Hepatocyte (in vitro differentiated cells): ENCODE measurements at regions not wholly inside any gene's neighbourhood (a gene's known extent, or its start where the extent isn't known, plus 50 kb on each side); places are given as distances from the start of the nearest gene placed in this dataset.
"Not testable (repeated sequence)": the region's sequence is repeated elsewhere in the genome, so short reads cannot be mapped to it uniquely, and the experiment has no call there.

Experiments used
- DNase-seq: peaks from one replicate; pipeline ENCODE4 v3.0.0-alpha.2; 2016; ENCODE audit warnings: low spot score
- H2AFZ ChIP-seq: fragments of 200-600 bp; sonication (generic); 2 replicates; pipeline ENCODE4 v1.6.0; 2016; ENCODE audit warnings: antibody characterized with exemption, mild to moderate bottlenecking
- H3K27ac ChIP-seq: fragments of 200-600 bp; sonication (generic); 2 replicates; pipeline ENCODE4 v1.5.1; 2016; ENCODE audit warnings: mild to moderate bottlenecking
- H3K27me3 ChIP-seq: fragments of 200-600 bp; sonication (generic); 2 replicates; pipeline ENCODE4 v1.6.1; 2016
- H3K36me3 ChIP-seq: fragments of 200-600 bp; sonication (generic); replicated peaks from 2 replicates; pipeline ENCODE4 v1.5.1; 2016; ENCODE audit warnings: low read depth; ENCODE audit not compliant: insufficient read depth
- H3K4me1 ChIP-seq: fragments of 200-600 bp; sonication (generic); 2 replicates; pipeline ENCODE4 v1.5.1; 2016; ENCODE audit warnings: mild to moderate bottlenecking, moderate library complexity; ENCODE audit not compliant: insufficient read depth
- H3K4me2 ChIP-seq: fragments of 200-600 bp; sonication (generic); 2 replicates; pipeline ENCODE4 v1.6.0; 2016
- H3K4me3 ChIP-seq: fragments of 200-600 bp; sonication (generic); 2 replicates; pipeline ENCODE4 v1.5.1; 2016; ENCODE audit warnings: mild to moderate bottlenecking
- H3K79me2 ChIP-seq: fragments of 200-600 bp; sonication (generic); 2 replicates; pipeline ENCODE4 v1.6.0; 2017; ENCODE audit warnings: mild to moderate bottlenecking
- H3K9me2 ChIP-seq: fragments of 200-600 bp; sonication (generic); replicated peaks from 2 replicates; pipeline ENCODE4 v1.6.0; 2017; ENCODE audit warnings: mild to moderate bottlenecking; ENCODE audit not compliant: insufficient read depth
- H3K9me3 ChIP-seq: fragments of 200-600 bp; sonication (generic); 2 replicates; pipeline ENCODE4 v1.5.1; 2016; ENCODE audit warnings: low read depth, mild to moderate bottlenecking
- H4K20me1 ChIP-seq: fragments of 200-600 bp; sonication (generic); 2 replicates; pipeline ENCODE4 v1.6.0; 2016; ENCODE audit warnings: mild to moderate bottlenecking; ENCODE audit not compliant: insufficient read depth, poor library complexity, severe bottlenecking
- WGBS: methylation state at CpG from one replicate; pipeline ENCODE4 v1.1.6; 2016; ENCODE audit warnings: low lambda C conversion rate; ENCODE audit errors: missing lambda C conversion rate; 5-methylcytosine and 5-hydroxymethylcytosine counted together

DNA sequence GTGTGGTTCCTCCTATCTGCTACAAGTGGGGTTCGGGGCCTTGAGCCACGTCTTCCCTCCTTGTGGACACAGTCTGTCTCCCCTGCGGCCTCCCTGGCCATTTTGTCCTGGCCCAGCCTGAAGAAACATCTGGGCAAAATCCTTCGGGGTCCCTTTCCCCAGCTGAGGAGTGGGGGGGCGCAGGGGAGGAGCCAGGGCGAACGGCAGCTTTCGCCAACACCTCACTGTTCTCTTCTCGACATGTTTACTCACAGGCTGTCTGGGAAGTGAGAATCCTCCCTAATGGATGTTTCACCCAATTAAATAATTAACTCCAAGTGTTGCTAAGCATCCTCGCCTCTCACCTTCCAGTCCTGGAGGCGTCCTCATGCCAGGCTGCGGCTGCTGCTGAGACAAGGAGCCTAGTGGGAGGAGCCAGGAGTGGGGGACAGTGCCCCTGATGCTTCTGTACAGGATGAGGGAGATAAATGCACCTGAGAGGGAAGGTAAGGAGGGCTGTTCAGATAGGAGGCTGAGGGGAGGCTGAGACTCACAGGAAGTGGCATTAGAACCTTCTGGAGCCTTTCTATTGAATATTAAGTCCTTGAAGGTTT, 72.4 kb upstream of the PLGLB1 start:
- not testable (repeated sequence) for DNase-seq, H3K4me3 ChIP-seq, H3K27me3 ChIP-seq, H3K36me3 ChIP-seq, H3K9me3 ChIP-seq, H3K9me2 ChIP-seq, H3K4me2 ChIP-seq, H3K79me2 ChIP-seq, H3K4me1 ChIP-seq, H3K27ac ChIP-seq, H2AFZ ChIP-seq, H4K20me1 ChIP-seq
- 82% methylated on average over 9 of the region's 12 CpGs for WGBS

DNA sequence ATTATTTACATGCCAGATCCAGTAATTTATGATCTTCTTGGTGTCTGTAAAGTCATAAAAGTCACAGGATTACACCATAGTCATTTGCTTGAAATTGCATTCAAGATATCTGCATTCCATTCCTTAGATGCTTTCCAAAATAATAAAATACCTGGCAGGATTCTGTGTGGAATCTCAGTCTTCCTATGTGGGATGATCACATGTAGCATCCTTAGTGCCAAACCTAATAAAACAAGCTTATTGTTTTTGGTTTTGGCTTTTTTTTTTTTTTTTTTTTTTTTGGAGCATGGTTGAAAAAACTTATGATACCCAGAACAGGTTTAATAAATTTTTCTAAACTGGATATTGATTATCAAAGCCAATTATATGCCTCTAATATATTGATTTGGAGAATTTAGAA, 74.2 kb upstream of the PLGLB1 start:
- H3K27ac ChIP-seq, DNase-seq, H3K79me2 ChIP-seq, H3K4me3 ChIP-seq, H3K9me2 ChIP-seq, H2AFZ ChIP-seq, H3K4me1 ChIP-seq, H3K4me2 ChIP-seq, H3K36me3 ChIP-seq, H4K20me1 ChIP-seq, H3K9me3 ChIP-seq, H3K27me3 ChIP-seq: not testable (repeated sequence)

DNA sequence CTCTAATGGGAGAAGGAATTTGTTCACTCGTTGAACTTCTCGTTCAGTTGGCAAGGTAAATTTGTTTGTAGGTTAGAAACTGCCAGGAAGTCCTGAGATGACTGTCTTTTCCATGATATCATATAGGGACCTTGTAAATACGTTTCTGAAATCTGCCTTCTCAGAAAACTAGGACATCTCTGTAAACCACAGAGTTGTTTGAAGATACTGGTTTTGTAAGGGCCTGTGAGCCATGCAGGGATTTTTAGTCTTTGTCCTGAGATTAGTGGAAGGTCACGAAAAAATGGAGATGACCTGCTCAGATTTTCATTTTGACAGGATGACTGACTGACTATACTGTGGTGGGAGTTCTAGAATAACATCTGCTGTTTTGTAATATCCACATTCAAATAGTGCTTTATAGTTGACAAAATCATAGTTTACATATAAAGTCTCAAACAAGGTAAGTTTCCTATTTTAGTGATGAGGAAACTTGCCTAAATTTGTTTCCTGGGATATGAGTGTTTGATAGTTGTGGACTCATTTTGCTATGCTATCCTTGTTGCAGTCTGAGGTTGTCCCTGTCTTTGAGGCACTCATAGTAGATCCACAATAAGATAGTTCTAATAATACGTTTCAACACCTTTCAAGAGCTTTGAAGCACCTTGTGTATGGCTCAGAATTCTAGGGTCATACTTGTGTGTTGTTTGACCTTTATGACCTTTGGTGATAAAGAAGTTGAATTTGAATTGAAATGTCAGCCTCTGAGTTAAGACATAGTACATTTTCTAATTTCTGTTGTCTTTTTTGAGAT, 107.3 kb upstream of the PLGLB1 start:
- DNase-seq, H3K4me2 ChIP-seq, H3K9me2 ChIP-seq, H3K4me3 ChIP-seq, H3K27ac ChIP-seq, H3K27me3 ChIP-seq, H3K4me1 ChIP-seq, H2AFZ ChIP-seq, H4K20me1 ChIP-seq, H3K9me3 ChIP-seq, H3K36me3 ChIP-seq, H3K79me2 ChIP-seq: not testable (repeated sequence)
- 70% methylated on average over 3 of the region's 5 CpGs for WGBS

GRCh38 chr2:87132577-87132976, 110.9 kb upstream of the PLGLB1 start:
- H3K4me3 ChIP-seq, DNase-seq, H3K27ac ChIP-seq, H3K9me2 ChIP-seq, H2AFZ ChIP-seq, H3K9me3 ChIP-seq, H3K79me2 ChIP-seq, H3K27me3 ChIP-seq, H3K4me2 ChIP-seq, H4K20me1 ChIP-seq, H3K36me3 ChIP-seq, H3K4me1 ChIP-seq: not testable (repeated sequence)
- 68% methylated on average over 2 of the region's 2 CpGs for WGBS

DNA sequence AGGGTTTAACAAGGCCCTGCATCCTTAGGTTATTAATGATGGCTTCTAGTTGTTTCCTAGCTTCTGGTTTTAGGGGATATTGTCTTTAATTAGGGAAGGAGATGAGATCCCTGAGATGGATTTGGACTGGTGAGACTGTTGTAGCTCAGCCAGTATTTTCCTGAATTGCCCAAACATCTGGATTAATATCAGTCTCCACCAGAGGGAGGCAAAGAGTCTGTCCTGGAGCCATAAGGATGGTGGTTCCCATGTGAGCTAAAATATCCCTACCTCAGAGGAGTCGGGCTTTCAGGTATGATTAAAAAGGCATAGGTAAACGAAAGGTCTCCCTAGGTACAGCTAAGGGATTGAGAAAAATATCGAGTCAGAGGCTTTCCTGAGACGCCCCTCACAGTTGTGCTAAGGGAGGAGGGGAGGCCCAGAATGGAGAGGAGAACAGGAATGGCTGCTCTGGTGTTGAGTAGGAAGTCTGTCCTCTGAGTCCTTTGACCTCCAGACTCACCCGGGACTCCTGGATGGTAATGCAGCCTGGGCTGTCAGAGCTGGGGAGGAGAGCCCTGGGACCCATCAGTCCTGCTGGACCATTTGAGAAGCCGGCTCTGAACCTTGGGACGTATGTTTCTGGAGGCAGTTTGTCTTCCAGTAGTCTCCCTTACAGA, 130.3 kb upstream of the PLGLB1 start:
- DNase-seq, H3K9me3 ChIP-seq, H3K79me2 ChIP-seq, H3K36me3 ChIP-seq, H3K27ac ChIP-seq, H3K9me2 ChIP-seq, H3K4me2 ChIP-seq, H3K4me1 ChIP-seq, H2AFZ ChIP-seq, H3K4me3 ChIP-seq, H4K20me1 ChIP-seq, H3K27me3 ChIP-seq: not testable (repeated sequence)
- WGBS, result no CpG with 5 or more reads among the region's 7 CpGs

DNA sequence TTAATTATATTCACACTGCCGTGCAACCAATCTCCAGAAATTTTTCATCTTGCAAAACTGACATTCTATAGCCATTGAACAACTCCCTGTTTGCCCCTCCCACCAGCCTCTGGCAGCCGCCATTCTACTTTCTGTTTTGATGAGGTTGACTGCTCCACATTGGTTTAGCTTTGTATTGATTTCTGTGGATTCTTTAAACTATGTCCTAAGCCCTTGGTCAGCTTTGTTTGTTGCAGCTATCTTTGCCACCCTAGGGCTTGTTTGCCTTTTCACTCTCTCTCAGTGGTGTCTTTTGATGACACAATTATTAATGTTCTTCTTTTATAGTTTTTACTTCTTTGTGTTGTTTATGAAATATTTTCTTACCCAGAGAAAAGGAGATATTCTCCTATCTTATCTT, 152.8 kb upstream of the PLGLB1 start:
- not testable (repeated sequence) for H3K4me2 ChIP-seq, H3K4me3 ChIP-seq, H3K36me3 ChIP-seq, H3K9me3 ChIP-seq, H3K4me1 ChIP-seq, DNase-seq, H3K79me2 ChIP-seq, H3K27me3 ChIP-seq, H2AFZ ChIP-seq, H3K9me2 ChIP-seq, H3K27ac ChIP-seq, H4K20me1 ChIP-seq
- 75% methylated on average over 2 of the region's 2 CpGs for WGBS

- not testable (repeated sequence) for H3K4me2 ChIP-seq, DNase-seq, H3K9me2 ChIP-seq, H3K27me3 ChIP-seq, H3K27ac ChIP-seq, H3K4me3 ChIP-seq, H3K9me3 ChIP-seq, H3K79me2 ChIP-seq, H2AFZ ChIP-seq, H3K4me1 ChIP-seq, H4K20me1 ChIP-seq, H3K36me3 ChIP-seq
- WGBS, result 40% methylated on average over 1 of the region's 5 CpGs
Measured at GRCh38 chr2:87183373-87183772, 161.7 kb upstream of the PLGLB1 start.

DNA sequence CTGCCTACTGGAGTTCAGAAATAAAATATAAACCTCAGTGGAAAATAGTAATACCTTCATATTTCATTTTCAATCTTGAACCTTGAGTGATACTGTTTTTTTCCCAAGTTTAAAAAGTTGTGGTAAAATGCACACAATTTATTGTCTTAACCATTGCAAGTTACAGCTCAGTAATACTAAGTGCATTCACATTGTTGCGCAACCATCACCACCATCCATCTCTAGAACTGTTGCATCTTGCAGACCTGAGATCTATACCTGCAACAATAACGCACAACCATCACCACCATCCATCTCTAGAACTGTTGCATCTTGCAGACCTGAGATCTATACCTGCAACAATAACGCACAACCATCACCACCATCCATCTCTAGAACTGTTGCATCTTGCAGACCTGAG, 162.6 kb upstream of the PLGLB1 start:
- not testable (repeated sequence) for H3K27me3 ChIP-seq, H3K79me2 ChIP-seq, H3K9me3 ChIP-seq, H3K9me2 ChIP-seq, H3K27ac ChIP-seq, H3K4me3 ChIP-seq, DNase-seq, H3K4me1 ChIP-seq, H3K36me3 ChIP-seq, H4K20me1 ChIP-seq, H3K4me2 ChIP-seq, H2AFZ ChIP-seq
- 95% methylated on average over 2 of the region's 3 CpGs for WGBS

GRCh38 chr2:87189214-87189613, 167.6 kb upstream of the PLGLB1 start:
- not testable (repeated sequence) for H3K27me3 ChIP-seq, DNase-seq, H3K9me2 ChIP-seq, H3K4me1 ChIP-seq, H3K4me2 ChIP-seq, H3K27ac ChIP-seq, H3K9me3 ChIP-seq, H3K79me2 ChIP-seq, H3K36me3 ChIP-seq, H2AFZ ChIP-seq, H3K4me3 ChIP-seq, H4K20me1 ChIP-seq
- 100% methylated on average over 1 of the region's 3 CpGs for WGBS
